SU-DHL-6 (cell line): ENCODE measurements at regions not wholly inside any gene's neighbourhood (a gene's known extent, or its start where the extent isn't known, plus 50 kb on each side); places are given as distances from the start of the nearest gene placed in this dataset.

ENCODE experiments used
- EZH2phosphoT487 ChIP-seq: fragments of 200-600 bp; sonication (generic), shearing (Covaris generic); conservative IDR thresholded peaks from 2 replicates; pipeline ENCODE4 v1.6.1; 2018; ENCODE audit warnings: mild to moderate bottlenecking, antibody characterized with exemption, low read length, moderate library complexity, mixed read lengths
- TF ChIP-seq, protein P1 (sequence below): fragments of 200-600 bp; sonication (generic); IDR thresholded peaks from one replicate; pipeline ENCODE4 v1.5.1; 2017; ENCODE audit warnings: antibody characterized with exemption, mild to moderate bottlenecking, low read length, moderate library complexity; ENCODE audit not compliant: insufficient read depth, poor library complexity, severe bottlenecking

DNA sequence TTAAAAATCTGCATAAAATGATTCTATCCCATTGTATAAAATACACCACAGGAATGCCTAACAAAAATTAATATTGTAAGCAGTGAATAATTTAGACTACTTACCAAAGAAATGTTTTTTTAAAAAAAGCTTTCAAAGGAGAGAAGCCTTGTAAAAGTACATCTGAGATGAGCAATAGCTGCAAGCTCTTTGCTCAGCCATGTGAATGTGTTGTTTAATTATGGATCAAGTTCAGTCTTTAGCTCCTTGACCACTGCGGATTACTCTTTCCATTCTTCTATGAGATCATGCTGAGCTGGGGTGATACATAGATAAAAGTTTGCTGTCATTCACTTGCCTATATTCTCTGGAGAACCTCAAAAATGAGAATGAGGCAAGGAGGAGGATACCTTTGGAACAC is 782.4 kb upstream of the ZNF608 start:
- TF ChIP-seq, protein P1, sequence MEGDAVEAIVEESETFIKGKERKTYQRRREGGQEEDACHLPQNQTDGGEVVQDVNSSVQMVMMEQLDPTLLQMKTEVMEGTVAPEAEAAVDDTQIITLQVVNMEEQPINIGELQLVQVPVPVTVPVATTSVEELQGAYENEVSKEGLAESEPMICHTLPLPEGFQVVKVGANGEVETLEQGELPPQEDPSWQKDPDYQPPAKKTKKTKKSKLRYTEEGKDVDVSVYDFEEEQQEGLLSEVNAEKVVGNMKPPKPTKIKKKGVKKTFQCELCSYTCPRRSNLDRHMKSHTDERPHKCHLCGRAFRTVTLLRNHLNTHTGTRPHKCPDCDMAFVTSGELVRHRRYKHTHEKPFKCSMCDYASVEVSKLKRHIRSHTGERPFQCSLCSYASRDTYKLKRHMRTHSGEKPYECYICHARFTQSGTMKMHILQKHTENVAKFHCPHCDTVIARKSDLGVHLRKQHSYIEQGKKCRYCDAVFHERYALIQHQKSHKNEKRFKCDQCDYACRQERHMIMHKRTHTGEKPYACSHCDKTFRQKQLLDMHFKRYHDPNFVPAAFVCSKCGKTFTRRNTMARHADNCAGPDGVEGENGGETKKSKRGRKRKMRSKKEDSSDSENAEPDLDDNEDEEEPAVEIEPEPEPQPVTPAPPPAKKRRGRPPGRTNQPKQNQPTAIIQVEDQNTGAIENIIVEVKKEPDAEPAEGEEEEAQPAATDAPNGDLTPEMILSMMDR, result no peak
- no peak for TF ChIP-seq EZH2phosphoT487
